GM23338 (cell line): ENCODE measurements at regions not wholly inside any gene's neighbourhood (a gene's known extent, or its start where the extent isn't known, plus 50 kb on each side); places are given as distances from the start of the nearest gene placed in this dataset.

Source experiments
- ATAC-seq: fragments of 200-7000 bp; cut with Tn5 transposase; 3 replicates; pipeline ENCODE4 v1.9.1; 2020
- DNase-seq: peaks from one replicate; pipeline ENCODE4 v3.0.0-alpha.2; 2015; ENCODE audit warnings: low spot score
- H2AFZ ChIP-seq: fragments of 200-600 bp; sonication (generic); 2 replicates; pipeline ENCODE4 v1.8.0; 2016; ENCODE audit warnings: antibody characterized with exemption, mild to moderate bottlenecking, moderate library complexity
- H3F3A ChIP-seq: fragments of 200-600 bp; sonication (generic); replicated peaks from 2 replicates; pipeline ENCODE4 v1.8.0; 2017; ENCODE audit warnings: antibody characterized with exemption, mixed run types, low read depth
- H3K27ac ChIP-seq: fragments of 200-600 bp; sonication (generic); 2 replicates; pipeline ENCODE4 v1.6.1; 2016; ENCODE audit warnings: low read depth
- H3K27me3 ChIP-seq: fragments of 200-600 bp; sonication (generic); 2 replicates; pipeline ENCODE4 v1.8.0; 2016; ENCODE audit warnings: mild to moderate bottlenecking, mixed run types, moderate library complexity; ENCODE audit not compliant: insufficient read depth
- H3K36me3 ChIP-seq: fragments of 200-600 bp; sonication (generic); 2 replicates; pipeline ENCODE4 v1.8.0; 2016; ENCODE audit warnings: mild to moderate bottlenecking; ENCODE audit not compliant: insufficient read depth
- H3K4me1 ChIP-seq: fragments of 200-600 bp; sonication (generic); 2 replicates; pipeline ENCODE4 v1.8.0; 2016; ENCODE audit warnings: mild to moderate bottlenecking, moderate library complexity; ENCODE audit not compliant: insufficient read depth
- H3K4me2 ChIP-seq: fragments of 200-600 bp; sonication (generic); 2 replicates; pipeline ENCODE4 v1.7.1; 2017; ENCODE audit warnings: mixed run types
- H3K4me3 ChIP-seq: fragments of 200-600 bp; sonication (generic); 2 replicates; pipeline ENCODE4 v1.6.1; 2016; ENCODE audit warnings: mixed run types
- H3K79me2 ChIP-seq: fragments of 200-600 bp; sonication (generic); replicated peaks from 2 replicates; pipeline ENCODE4 v1.8.0; 2017; ENCODE audit warnings: mild to moderate bottlenecking; ENCODE audit not compliant: insufficient read depth
- H3K9me2 ChIP-seq: fragments of 200-600 bp; sonication (generic); 2 replicates; pipeline ENCODE4 v1.8.0; 2017; ENCODE audit not compliant: insufficient read depth
- H4K20me1 ChIP-seq: fragments of 200-600 bp; sonication (generic); replicated peaks from 2 replicates; pipeline ENCODE4 v1.8.0; 2017; ENCODE audit warnings: mild to moderate bottlenecking; ENCODE audit not compliant: insufficient read depth
- H3K27ac Mint-ChIP-seq: 2 replicates; pipeline ENCODE4 v1.8.0; 2020; ENCODE audit warnings: inconsistent platforms, mild to moderate bottlenecking, moderate library complexity, mixed read lengths
- H3K27me3 Mint-ChIP-seq: 3 replicates; pipeline ENCODE4 v1.8.0; 2022; ENCODE audit warnings: low read depth, mild to moderate bottlenecking, moderate library complexity, mixed read lengths, inconsistent platforms; ENCODE audit not compliant: insufficient read depth, poor library complexity
- H3K36me3 Mint-ChIP-seq: 3 replicates; pipeline ENCODE4 v1.8.0; 2021; ENCODE audit warnings: low read depth, mild to moderate bottlenecking, inconsistent platforms, moderate library complexity, mixed read lengths
- H3K4me1 Mint-ChIP-seq: 3 replicates; pipeline ENCODE4 v1.8.0; 2020; ENCODE audit warnings: mild to moderate bottlenecking, inconsistent platforms, mixed read lengths
- H3K4me3 Mint-ChIP-seq: 3 replicates; pipeline ENCODE4 v1.8.0; 2021; ENCODE audit warnings: moderate library complexity, mild to moderate bottlenecking, inconsistent platforms, mixed read lengths
- H3K9me3 Mint-ChIP-seq: 3 replicates; pipeline ENCODE4 v1.8.0; 2020; ENCODE audit warnings: moderate library complexity, mild to moderate bottlenecking, inconsistent platforms, mixed read lengths
- CREB1 ChIP-seq: fragments of 250-450 bp; sonication (Bioruptor Pico); IDR thresholded peaks from 2 replicates; pipeline ENCODE4 v1.5.0; 2020; ENCODE audit warnings: low read depth, mild to moderate bottlenecking, moderate library complexity
- CTCF ChIP-seq, 2 experiments: fragments of 200-600 bp in 1 of 2; sonication (generic) in 1 of 2; conservative IDR thresholded peaks; 2 replicates each; pipeline versions ENCODE4 v1.5.1 to v1.6.1; 2016 to 2017; ENCODE audit warnings: antibody characterized with exemption in 2 of 2, low read depth in 2 of 2, mild to moderate bottlenecking in 2 of 2, moderate library complexity in 1 of 2
- ETS1 ChIP-seq: IDR thresholded peaks from 2 replicates; pipeline ENCODE4 v1.6.1; 2016; ENCODE audit warnings: antibody characterized with exemption
- EZH2 ChIP-seq: fragments of 200-600 bp; sonication (generic); IDR thresholded peaks from one replicate; pipeline ENCODE4 v1.8.0; 2017; ENCODE audit warnings: antibody characterized with exemption, mild to moderate bottlenecking, low read depth; ENCODE audit not compliant: unreplicated experiment
- EZH2phosphoT487 ChIP-seq: fragments of 200-600 bp; sonication (generic); IDR thresholded peaks from one replicate; pipeline ENCODE4 v1.8.1; 2018; ENCODE audit warnings: antibody characterized with exemption; ENCODE audit not compliant: unreplicated experiment
- JUNB ChIP-seq: IDR thresholded peaks from one replicate; pipeline ENCODE4 v1.6.1; 2016; ENCODE audit warnings: antibody characterized with exemption; ENCODE audit not compliant: unreplicated experiment
- NANOG ChIP-seq: IDR thresholded peaks from 2 replicates; pipeline ENCODE4 v1.6.1; 2016; ENCODE audit warnings: antibody characterized with exemption, borderline replicate concordance
- POLR2AphosphoS5 ChIP-seq: IDR thresholded peaks from 2 replicates; pipeline ENCODE4 v1.6.1; 2016; ENCODE audit warnings: antibody characterized with exemption, low read depth
- REST ChIP-seq: IDR thresholded peaks from one replicate; pipeline ENCODE4 v1.6.1; 2018; ENCODE audit warnings: antibody characterized with exemption; ENCODE audit not compliant: unreplicated experiment
- STAT1 ChIP-seq: IDR thresholded peaks from one replicate; pipeline ENCODE4 v1.6.1; 2016; ENCODE audit warnings: antibody characterized with exemption; ENCODE audit not compliant: unreplicated experiment
- ZNF114 ChIP-seq: fragments of 250-450 bp; sonication (Bioruptor Pico); IDR thresholded peaks from 2 replicates; pipeline ENCODE4 v1.5.0; 2020; ENCODE audit warnings: mild to moderate bottlenecking, moderate library complexity
- ZNF331 ChIP-seq: fragments of 250-450 bp; sonication (Bioruptor Pico); IDR thresholded peaks from 2 replicates; pipeline ENCODE4 v1.5.0; 2020; ENCODE audit warnings: low read depth, mild to moderate bottlenecking, moderate library complexity
- ZNF462 ChIP-seq: fragments of 250-450 bp; sonication (Bioruptor Pico); IDR thresholded peaks from 2 replicates; pipeline ENCODE4 v1.5.0; 2020; ENCODE audit warnings: mild to moderate bottlenecking, moderate library complexity

- H3K36me3 Mint-ChIP-seq, result no peaks in the 10 kb centered on the region
- H3K27ac Mint-ChIP-seq, result no peak overlapping the region
- H3K4me2 ChIP-seq, result no peak overlapping the region
These were observed 83.8 kb upstream of the KL start for GRCh38 chr13:32932376-32932775.

More at GRCh38 chr13:32932376-32932775, 83.8 kb upstream of the KL start:
- Histone ChIP-seq H3K27me3 (no peaks in the 10 kb centered on the region), H2AFZ (no peak overlapping the region), H3K4me3 (no peak overlapping the region), H3K4me1 (no peaks in the 10 kb centered on the region), H3K36me3 (no peaks in the 10 kb centered on the region), H3K9me2 (no peaks in the 10 kb centered on the region), H4K20me1 (no peaks in the 10 kb centered on the region), H3K27ac (no peak overlapping the region), H3F3A (no peaks in the 10 kb centered on the region), H3K79me2 (no peaks in the 10 kb centered on the region)
- DNase-seq (no peak), ATAC-seq (no peak)
- H3K9me3 Mint-ChIP-seq, result peaks cover 11% of the 10 kb centered on the region; the same call in 2 of the 3 replicates
- H3K4me1 Mint-ChIP-seq, result no peaks in the 10 kb centered on the region
- no peak overlapping the region for H3K4me3 Mint-ChIP-seq
- TF ChIP-seq JUNB (no peak), POLR2AphosphoS5 (no peak), CTCF (conservative IDR thresholded peaks at IDR 0.05; ENCODE audit: low read depth in 2 of 2) (no peak), ETS1 (no peak), EZH2 (no peak), NANOG (no peak), REST (no peak), ZNF331 (CRISPR knock-in tag) (no peak), ZNF462 (no peak), STAT1 (no peak), EZH2phosphoT487 (no peak), CREB1 (CRISPR knock-in tag) (no peak), ZNF114 (no peak)
- H3K27me3 Mint-ChIP-seq, result peaks cover 6% of the 10 kb centered on the region
